ENCODE measurements at regions not wholly inside any gene's neighbourhood (a gene's known extent, or its start where the extent isn't known, plus 50 kb on each side); places are given as distances from the start of the nearest gene placed in this dataset.

- TF ChIP-seq CTCF (IDR thresholded peaks at IDR 0.05; ENCODE audit: poor library complexity) (no peak), EZH2 (IDR thresholded peaks at IDR 0.05; ENCODE audit: borderline replicate concordance) (no peak), EZH2phosphoT487 (IDR thresholded peaks at IDR 0.05; ENCODE audit: low read depth, severe bottlenecking, unreplicated experiment) (no peak)
These were observed 152.6 kb upstream of the EPHA4 start for GRCh38 chr2:221724631-221725203.
